Uterus (tissue), 3 donors: ENCODE measurements at regions not wholly inside any gene's neighbourhood (a gene's known extent, or its start where the extent isn't known, plus 50 kb on each side); places are given as distances from the start of the nearest gene placed in this dataset.

Source experiments
- DNase-seq, 2 donors: peaks; one replicate each; pipeline ENCODE4 v3.0.0-alpha.2; 2019 to 2020
- H3K27ac ChIP-seq, 2 donors: fragments of 200-600 bp; sonication (generic); 1 replicate in 1 of 2; 2 replicates in 1 of 2; pipeline ENCODE4 v1.5.1; 2016 to 2018
- H3K27me3 ChIP-seq, 2 donors: fragments of 200-600 bp; sonication (generic); one replicate each; pipeline ENCODE4 v1.5.1; 2018 to 2019; ENCODE audit warnings: control low read depth in 1 of 2
- H3K36me3 ChIP-seq, 2 donors: fragments of 200-600 bp; sonication (generic); one replicate each; pipeline ENCODE4 v1.5.1; 2019; ENCODE audit warnings: control low read depth in 1 of 2
- H3K4me1 ChIP-seq, 2 donors: fragments of 200-600 bp; sonication (generic); one replicate each; pipeline ENCODE4 v1.5.1; 2018 to 2019; ENCODE audit warnings: control low read depth in 1 of 2
- H3K4me3 ChIP-seq, 2 donors: fragments of 200-600 bp; sonication (generic); 1 replicate in 1 of 2; 2 replicates in 1 of 2; pipeline ENCODE4 v1.5.1; 2018 to 2019; ENCODE audit warnings: mild to moderate bottlenecking in 1 of 2
- H3K9me3 ChIP-seq, 2 donors: fragments of 200-600 bp; sonication (generic); one replicate each; pipeline ENCODE4 v1.5.1; 2019; ENCODE audit warnings: control low read depth in 1 of 2
- CTCF ChIP-seq, 4 experiments: fragments of 200-600 bp in 2 of 4; fragments of 450-650 bp in 2 of 4; sonication (generic) in 2 of 4; IDR thresholded peaks; one replicate each; pipeline ENCODE4 v1.5.1; 2016 to 2019; ENCODE audit warnings: antibody characterized with exemption in 4 of 4, mild to moderate bottlenecking in 2 of 4, moderate library complexity in 1 of 4
- POLR2A ChIP-seq, 2 donors: fragments of 450-650 bp; IDR thresholded peaks; one replicate each; pipeline ENCODE4 v1.6.1; 2016; ENCODE audit warnings: antibody characterized with exemption in 2 of 2, mild to moderate bottlenecking in 1 of 2, moderate library complexity in 1 of 2
- intact Hi-C: fragments of 100-400 bp; cut with DNase I; formaldehyde crosslinking; loops from one replicate; pipeline ENCODE4 v1.15.1; 2023; ENCODE audit warnings: low total_unique reads
- donor health status: DM: yes; HTN: yes; CAD: no.

- TF ChIP-seq CTCF (IDR thresholded peaks at IDR 0.05), result peak in 1 of 4 experiments; percentile 20
- TF ChIP-seq POLR2A (IDR thresholded peaks at IDR 0.05), result no peak
- DNase-seq, result no peak
- H3K36me3 ChIP-seq, result no peaks in the 10 kb centered on the region
- no peaks in the 10 kb centered on the region for H3K9me3 ChIP-seq
- no peak overlapping the region for H3K4me3 ChIP-seq
- intact Hi-C loops, result loop anchor here (10.0 kb wide), 1 partner anchor 101 kb away; the partner anchor contains the start of gene EMX2
- peaks cover 0 to 7% of the 10 kb centered on the region in 2 donors for H3K4me1 ChIP-seq
- no peaks in the 10 kb centered on the region for H3K27me3 ChIP-seq
- peak overlapping the region; percentile 73 to 82 for H3K27ac ChIP-seq
These were observed 68.4 kb upstream of the PDZD8 start for GRCh38 chr10:117443686-117444041.

- Histone ChIP-seq H3K9me3 (no peaks in the 10 kb centered on the region), H3K27me3 (no peaks in the 10 kb centered on the region), H3K36me3 (no peaks in the 10 kb centered on the region), H3K4me1 (peaks cover 0 to 7% of the 10 kb centered on the region in 2 donors), H3K4me3 (no peak overlapping the region), H3K27ac (peak overlapping the region; percentile 73 to 82)
- intact Hi-C loops, result loop anchor here (10.0 kb wide), 1 partner anchor 102 kb away; the partner anchor contains the start of gene EMX2
- peak; percentile 93 to 97 for DNase-seq
- peak; percentile 81 to 94 (median 93) for TF ChIP-seq CTCF (IDR thresholded peaks at IDR 0.05)
- TF ChIP-seq POLR2A (IDR thresholded peaks at IDR 0.05), result no peak
These were observed 67.9 kb upstream of the PDZD8 start for GRCh38 chr10:117442944-117443685.

GRCh38 chr10:117442521-117442920 is 67.3 kb upstream of the PDZD8 start:
- Histone ChIP-seq H3K36me3 (no peaks in the 10 kb centered on the region), H3K9me3 (no peaks in the 10 kb centered on the region), H3K4me3 (no peak overlapping the region), H3K27me3 (no peaks in the 10 kb centered on the region), H3K27ac (peak overlapping the region; percentile 73 to 82), H3K4me1 (peaks cover 0 to 7% of the 10 kb centered on the region in 2 donors)
- no peak for DNase-seq
- no peak for TF ChIP-seq POLR2A (IDR thresholded peaks at IDR 0.05)
- intact Hi-C loops, result loop anchor here (10.0 kb wide), 1 partner anchor 102 kb away; the partner anchor contains the start of gene EMX2

- TF ChIP-seq CTCF (IDR thresholded peaks at IDR 0.05) (no peak), POLR2A (IDR thresholded peaks at IDR 0.05) (no peak)
- no peaks in the 10 kb centered on the region for H3K9me3 ChIP-seq
- H3K4me1 ChIP-seq, result peaks cover 0 to 7% of the 10 kb centered on the region in 2 donors
- no peak for DNase-seq
- H3K36me3 ChIP-seq, result no peaks in the 10 kb centered on the region
- intact Hi-C loops, result loop anchor here (10.0 kb wide), 1 partner anchor 103 kb away; the partner anchor contains the start of gene EMX2
- H3K4me3 ChIP-seq, result no peak overlapping the region
- H3K27me3 ChIP-seq, result no peaks in the 10 kb centered on the region
- H3K27ac ChIP-seq, result peak overlapping the region; percentile 73 to 82
These were observed 66.7 kb upstream of the PDZD8 start for GRCh38 chr10:117441812-117442443.

- peak overlapping the region in 1 of 2 donors; percentile 82 for H3K27ac ChIP-seq
- TF ChIP-seq CTCF (IDR thresholded peaks at IDR 0.05) (no peak), POLR2A (IDR thresholded peaks at IDR 0.05) (no peak)
- DNase-seq, result no peak
- H3K4me3 ChIP-seq, result no peak overlapping the region
- H3K27me3 ChIP-seq, result no peaks in the 10 kb centered on the region
- H3K36me3 ChIP-seq, result no peaks in the 10 kb centered on the region
- intact Hi-C loops, result loop anchor here (10.0 kb wide), 1 partner anchor 103 kb away; the partner anchor contains the start of gene EMX2
- no peaks in the 10 kb centered on the region for H3K9me3 ChIP-seq
- peaks cover 0 to 7% of the 10 kb centered on the region in 2 donors for H3K4me1 ChIP-seq
These were observed 66.1 kb upstream of the PDZD8 start for GRCh38 chr10:117441361-117441760.
